Neuronal stem cell (in vitro differentiated cells): ENCODE measurements at regions not wholly inside any gene's neighbourhood (a gene's known extent, or its start where the extent isn't known, plus 50 kb on each side); places are given as distances from the start of the nearest gene placed in this dataset.
A peak's percentile ranks its signal among the peaks of the same experiment; 100 is the strongest.

ENCODE experiments used
- DNase-seq: peaks from one replicate; pipeline ENCODE4 v3.0.0-alpha.2; 2013; ENCODE audit warnings: low spot score
- H2AFZ ChIP-seq: one replicate; pipeline ENCODE4 v1.6.1; 2013; ENCODE audit warnings: mild to moderate bottlenecking, low read length, inconsistent platforms
- H2AK5ac ChIP-seq: 2 replicates; pipeline ENCODE4 v1.6.1; 2013; ENCODE audit warnings: low read depth, mild to moderate bottlenecking, inconsistent platforms, low read length, moderate library complexity, mixed read lengths
- H2BK120ac ChIP-seq: 2 replicates; pipeline ENCODE4 v1.6.1; 2013; ENCODE audit warnings: low read depth, mild to moderate bottlenecking, inconsistent platforms, low read length, moderate library complexity, mixed read lengths
- H2BK12ac ChIP-seq: one replicate; pipeline ENCODE4 v1.6.1; 2013; ENCODE audit warnings: low read length, inconsistent platforms
- H2BK15ac ChIP-seq: 2 replicates; pipeline ENCODE4 v1.6.1; 2013; ENCODE audit warnings: mild to moderate bottlenecking, low read length, inconsistent platforms, mixed read lengths
- H2BK5ac ChIP-seq: one replicate; pipeline ENCODE4 v1.6.1; 2013; ENCODE audit warnings: inconsistent platforms, mild to moderate bottlenecking, low read length, moderate library complexity
- H3K14ac ChIP-seq: one replicate; pipeline ENCODE4 v1.6.1; 2013; ENCODE audit warnings: low read length, inconsistent platforms
- H3K18ac ChIP-seq: 2 replicates; pipeline ENCODE4 v1.6.1; 2013; ENCODE audit warnings: low read length, inconsistent platforms
- H3K23ac ChIP-seq: 2 replicates; pipeline ENCODE4 v1.6.1; 2013; ENCODE audit warnings: low read depth, mild to moderate bottlenecking, mixed read lengths, low read length, inconsistent platforms; ENCODE audit not compliant: poor library complexity
- H3K27ac ChIP-seq: replicated peaks from 3 replicates; pipeline ENCODE4 v1.5.1; 2013; ENCODE audit warnings: low read length, inconsistent platforms
- H3K27me3 ChIP-seq, 3 experiments: 2 replicates each; pipeline ENCODE4 v1.6.1; 2013; ENCODE audit warnings: low read length in 3 of 3, mild to moderate bottlenecking in 2 of 3, inconsistent platforms in 1 of 3, low read depth in 1 of 3, mixed read lengths in 1 of 3, moderate library complexity in 1 of 3; ENCODE audit not compliant: control insufficient read depth in 3 of 3, insufficient read depth in 3 of 3
- H3K36me3 ChIP-seq, 2 donors: replicated peaks in 1 of 2; 2 replicates each; pipeline ENCODE4 v1.6.1; 2013; ENCODE audit warnings: low read length in 2 of 2; ENCODE audit not compliant: control insufficient read depth in 2 of 2, insufficient read depth in 2 of 2
- H3K4ac ChIP-seq: 2 replicates; pipeline ENCODE4 v1.6.1; 2013; ENCODE audit warnings: inconsistent platforms, mild to moderate bottlenecking, low read length, moderate library complexity
- H3K4me1 ChIP-seq, 2 donors: 1 replicate in 1 of 2; 2 replicates in 1 of 2; pipeline ENCODE4 v1.6.1; 2013; ENCODE audit warnings: low read length in 2 of 2, low read depth in 1 of 2; ENCODE audit not compliant: control insufficient read depth in 2 of 2, insufficient read depth in 1 of 2
- H3K4me2 ChIP-seq: one replicate; pipeline ENCODE4 v1.6.1; 2013; ENCODE audit warnings: mild to moderate bottlenecking, low read length, inconsistent platforms; ENCODE audit not compliant: insufficient read depth, poor library complexity, severe bottlenecking
- H3K4me3 ChIP-seq, 2 donors: 2 replicates each; pipeline ENCODE4 v1.5.1; 2013; ENCODE audit warnings: low read length in 2 of 2, mild to moderate bottlenecking in 2 of 2, inconsistent platforms in 1 of 2, moderate library complexity in 1 of 2
- H3K79me1 ChIP-seq: one replicate; pipeline ENCODE4 v1.6.1; 2013; ENCODE audit warnings: low read depth, mild to moderate bottlenecking, inconsistent platforms, low read length, moderate library complexity
- H3K9ac ChIP-seq: one replicate; pipeline ENCODE4 v1.6.1; 2013; ENCODE audit warnings: mild to moderate bottlenecking, low read depth, low read length, inconsistent platforms; ENCODE audit not compliant: poor library complexity
- H3K9me3 ChIP-seq, 2 donors: replicated peaks in 1 of 2; 2 replicates each; pipeline versions ENCODE3 to v1.6.1; 2013; ENCODE audit warnings: low read length in 2 of 2, mild to moderate bottlenecking in 2 of 2, inconsistent platforms in 1 of 2, low read depth in 1 of 2, mixed read lengths in 1 of 2, moderate library complexity in 1 of 2; ENCODE audit not compliant: control insufficient read depth in 2 of 2, insufficient read depth in 1 of 2
- H4K8ac ChIP-seq: one replicate; pipeline ENCODE4 v1.6.1; 2013; ENCODE audit warnings: low read depth, mild to moderate bottlenecking, inconsistent platforms, low read length, moderate library complexity
- H4K91ac ChIP-seq: one replicate; pipeline ENCODE4 v1.6.1; 2013; ENCODE audit warnings: low read length, low read depth, mild to moderate bottlenecking, inconsistent platforms; ENCODE audit not compliant: poor library complexity
- WGBS, 2 donors: extraction: QIAGEN DNeasy Blood & Tissue Kit; methylation state at CpG; one replicate each; pipeline ENCODE4 v1.1.7; 2013; ENCODE audit warnings: missing lambda C conversion rate in 2 of 2, mixed read lengths in 1 of 2; ENCODE audit not compliant: insufficient read length in 2 of 2, insufficient replicate concordance in 1 of 2; ENCODE audit errors: extremely low coverage in 2 of 2; 5-methylcytosine and 5-hydroxymethylcytosine counted together

GRCh38 chr10:121187391-121187790 is 336.2 kb downstream of the WDR11 start:
- Histone ChIP-seq H4K91ac (no peak overlapping the region), H3K36me3 (no peaks in the 10 kb centered on the region), H2AFZ (no peak overlapping the region), H3K14ac (no peak overlapping the region), H3K27me3 (peaks cover 0 to 11% (median 0%) of the 10 kb centered on the region in 3 experiments), H2AK5ac (no peak overlapping the region), H3K9me3 (no peaks in the 10 kb centered on the region), H4K8ac (no peak overlapping the region), H3K4ac (no peak overlapping the region), H3K18ac (no peak overlapping the region), H3K9ac (no peak overlapping the region), H2BK15ac (no peak overlapping the region), H3K23ac (no peak overlapping the region), H3K4me2 (no peak overlapping the region), H3K79me1 (no peaks in the 10 kb centered on the region), H3K4me1 (no peaks in the 10 kb centered on the region), H3K27ac (no peak overlapping the region), H2BK12ac (no peak overlapping the region), H3K4me3 (no peak overlapping the region), H2BK5ac (no peak overlapping the region), H2BK120ac (no peak overlapping the region)
- DNase-seq: no peak

GRCh38 chr10:121188005-121188404 is 336.8 kb downstream of the WDR11 start:
- Histone ChIP-seq H3K23ac (no peak overlapping the region), H2BK12ac (no peak overlapping the region), H4K8ac (no peak overlapping the region), H3K36me3 (no peaks in the 10 kb centered on the region), H2AFZ (no peak overlapping the region), H3K79me1 (no peaks in the 10 kb centered on the region), H3K4ac (no peak overlapping the region), H2BK15ac (no peak overlapping the region), H3K9ac (no peak overlapping the region), H3K4me3 (no peak overlapping the region), H2BK120ac (no peak overlapping the region), H3K4me1 (no peaks in the 10 kb centered on the region), H3K9me3 (no peaks in the 10 kb centered on the region), H3K14ac (no peak overlapping the region), H3K27ac (no peak overlapping the region), H4K91ac (no peak overlapping the region), H2AK5ac (no peak overlapping the region), H2BK5ac (no peak overlapping the region), H3K4me2 (no peak overlapping the region), H3K27me3 (peaks cover 0 to 11% (median 0%) of the 10 kb centered on the region in 3 experiments), H3K18ac (no peak overlapping the region)
- WGBS, 2 donors: no CpG with 5 or more reads among the region's 6 CpGs
- no peak for DNase-seq

- Histone ChIP-seq H3K36me3 (no peaks in the 10 kb centered on the region), H2AK5ac (no peak overlapping the region), H2BK120ac (no peak overlapping the region), H3K18ac (no peak overlapping the region), H3K23ac (no peak overlapping the region), H2AFZ (no peak overlapping the region), H3K79me1 (no peaks in the 10 kb centered on the region), H3K4me3 (no peak overlapping the region), H3K9ac (no peak overlapping the region), H4K91ac (no peak overlapping the region), H3K4me1 (no peaks in the 10 kb centered on the region), H3K9me3 (no peaks in the 10 kb centered on the region), H2BK5ac (no peak overlapping the region), H2BK15ac (no peak overlapping the region), H3K4ac (no peak overlapping the region), H3K14ac (no peak overlapping the region), H3K27me3 (peaks cover 0 to 11% (median 0%) of the 10 kb centered on the region in 3 experiments), H2BK12ac (no peak overlapping the region), H3K4me2 (no peak overlapping the region), H4K8ac (no peak overlapping the region), H3K27ac (no peak overlapping the region)
- WGBS, 2 donors: no CpG with 5 or more reads among the region's 7 CpGs
- no peak for DNase-seq
These were observed 337.9 kb downstream of the WDR11 start for GRCh38 chr10:121189066-121189465.

DNA sequence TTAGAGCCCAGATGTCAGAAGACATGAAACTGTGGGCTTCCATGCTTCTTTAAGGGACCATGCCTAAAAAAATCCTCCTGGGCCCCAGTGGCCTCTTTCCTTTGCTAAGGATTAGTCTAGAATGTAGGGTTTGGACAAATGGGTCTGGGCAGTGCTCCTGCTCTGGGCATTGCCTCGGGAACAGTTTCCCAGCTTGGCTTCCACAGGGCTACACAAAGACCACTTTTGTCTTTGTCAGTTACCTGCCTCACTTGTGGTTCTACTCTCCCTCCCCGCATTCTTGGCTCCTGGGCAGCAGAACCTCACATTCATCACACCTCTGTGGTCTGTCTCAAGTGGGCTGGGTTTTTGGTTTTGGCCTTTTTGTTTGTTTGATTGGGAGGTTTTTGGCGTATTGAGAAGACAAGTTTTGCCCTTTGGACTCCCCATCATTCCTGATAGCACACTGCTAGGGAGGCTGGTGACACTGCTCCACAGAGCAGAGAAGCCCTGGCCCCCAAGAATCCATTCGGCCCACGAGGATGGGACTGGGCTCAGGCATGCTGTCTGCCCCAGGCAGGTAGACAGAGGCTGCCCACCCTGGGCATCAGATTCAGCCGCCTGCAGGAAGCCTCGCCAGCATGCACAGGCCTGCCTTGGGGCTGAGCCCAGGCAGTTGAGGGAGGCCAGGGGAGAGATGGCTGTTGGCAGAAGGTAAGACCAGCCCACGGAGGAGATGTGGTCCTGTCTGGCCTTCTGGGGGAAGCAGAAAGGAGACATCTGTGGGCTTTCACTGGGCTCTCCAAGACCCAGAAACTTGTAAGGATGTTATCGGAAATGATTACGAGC is 343.7 kb downstream of the WDR11 start:
- Histone ChIP-seq H3K79me1 (no peaks in the 10 kb centered on the region), H2BK5ac (no peak overlapping the region), H2BK120ac (no peak overlapping the region), H3K14ac (no peak overlapping the region), H3K27me3 (no peaks in the 10 kb centered on the region), H4K8ac (no peak overlapping the region), H4K91ac (peak overlapping the region; percentile 53), H2BK15ac (peak overlapping the region; percentile 37), H3K4me1 (peaks cover 0 to 2% of the 10 kb centered on the region in 2 donors), H3K9me3 (peaks cover 0 to 2% of the 10 kb centered on the region in 2 donors), H2AK5ac (no peak overlapping the region), H3K9ac (no peak overlapping the region), H3K4me3 (no peak overlapping the region), H3K36me3 (no peaks in the 10 kb centered on the region), H3K23ac (no peak overlapping the region), H3K4ac (no peak overlapping the region), H2AFZ (no peak overlapping the region), H2BK12ac (peak overlapping the region; percentile 73), H3K18ac (peak overlapping the region; percentile 64), H3K27ac (no peak overlapping the region), H3K4me2 (no peak overlapping the region)
- WGBS, 2 donors: no CpG with 5 or more reads among the region's 10 CpGs
- no peak for DNase-seq
